Thyroid gland (tissue), 4 donors: ENCODE measurements at regions not wholly inside any gene's neighbourhood (a gene's known extent, or its start where the extent isn't known, plus 50 kb on each side); places are given as distances from the start of the nearest gene placed in this dataset.

Experiments
- DNase-seq, 2 donors: peaks; one replicate each; pipeline ENCODE4 v3.0.0-alpha.2; 2019
- H3K27ac ChIP-seq, 3 donors: fragments of 200-600 bp; sonication (generic); 1 replicate in 2 of 3; 2 replicates in 1 of 3; pipeline ENCODE4 v1.5.1; 2016 to 2019; ENCODE audit warnings: mild to moderate bottlenecking in 1 of 3, moderate library complexity in 1 of 3
- H3K27me3 ChIP-seq: fragments of 200-600 bp; sonication (generic); one replicate; pipeline ENCODE4 v1.5.1; 2019
- H3K36me3 ChIP-seq, 2 donors: fragments of 200-600 bp; sonication (generic); one replicate each; pipeline ENCODE4 v1.5.1; 2016 to 2019
- H3K4me1 ChIP-seq, 2 donors: fragments of 200-600 bp; sonication (generic); one replicate each; pipeline ENCODE4 v1.5.1; 2017 to 2019
- H3K4me3 ChIP-seq, 3 donors: fragments of 200-600 bp; sonication (generic); replicated peaks in 1 of 3; 1 replicate in 2 of 3; 2 replicates in 1 of 3; pipeline ENCODE4 v1.5.1; 2016; ENCODE audit warnings: mild to moderate bottlenecking in 1 of 3
- H3K9me3 ChIP-seq: fragments of 200-600 bp; sonication (generic); one replicate; pipeline ENCODE4 v1.5.1; 2017
- CTCF ChIP-seq, 6 experiments: fragments of 200-600 bp in 3 of 6; fragments of 450-650 bp in 3 of 6; sonication (generic) in 3 of 6; IDR thresholded peaks; one replicate each; pipeline ENCODE4 v1.5.1; 2016 to 2019; ENCODE audit warnings: antibody characterized with exemption in 6 of 6, mild to moderate bottlenecking in 2 of 6, inconsistent platforms in 1 of 6, moderate library complexity in 1 of 6
- POLR2A ChIP-seq, 2 donors: fragments of 450-650 bp; IDR thresholded peaks; one replicate each; pipeline ENCODE4 v1.6.1; 2017; ENCODE audit warnings: antibody characterized with exemption in 2 of 2, mild to moderate bottlenecking in 2 of 2, moderate library complexity in 1 of 2
- WGBS, 2 donors: methylation state at CpG; one replicate each; pipeline ENCODE4 v1.1.5; 2017; 5-methylcytosine and 5-hydroxymethylcytosine counted together
- intact Hi-C: fragments of 100-400 bp; cut with DNase I; formaldehyde crosslinking; loops from one replicate; pipeline ENCODE4 v1.15.1; 2023

GRCh38 chr21:27070861-27071670 is 104.2 kb upstream of the ADAMTS5 start:
- no peak overlapping the region for H3K4me3 ChIP-seq
- no peaks in the 10 kb centered on the region for H3K27me3 ChIP-seq
- H3K4me1 ChIP-seq, result no peaks in the 10 kb centered on the region
- 69 to 71% methylated on average over 4 of the region's 4 CpGs for WGBS, 2 donors
- no peak overlapping the region for H3K27ac ChIP-seq
- no peaks in the 10 kb centered on the region for H3K9me3 ChIP-seq
- no peak for DNase-seq
- TF ChIP-seq CTCF (IDR thresholded peaks at IDR 0.05) (no peak), POLR2A (IDR thresholded peaks at IDR 0.05) (no peak)
- intact Hi-C loops, result no loop called here
- no peaks in the 10 kb centered on the region for H3K36me3 ChIP-seq

- intact Hi-C loops, result no loop called here
- TF ChIP-seq POLR2A (IDR thresholded peaks at IDR 0.05) (no peak), CTCF (IDR thresholded peaks at IDR 0.05) (no peak)
- H3K27ac ChIP-seq, result no peak overlapping the region
These were observed 101.9 kb upstream of the ADAMTS5 start for GRCh38 chr21:27068811-27069210.

GRCh38 chr21:27067226-27067625 is 100.3 kb upstream of the ADAMTS5 start:
- Histone ChIP-seq H3K4me3 (no peak overlapping the region), H3K9me3 (no peaks in the 10 kb centered on the region), H3K36me3 (no peaks in the 10 kb centered on the region), H3K27ac (no peak overlapping the region), H3K4me1 (no peaks in the 10 kb centered on the region), H3K27me3 (no peaks in the 10 kb centered on the region)
- no peak for DNase-seq
- intact Hi-C loops, result no loop called here
- WGBS, 2 donors, result 83 to 94% methylated on average over 1 of the region's 1 CpG
- TF ChIP-seq CTCF (IDR thresholded peaks at IDR 0.05), result no peak
- TF ChIP-seq POLR2A (IDR thresholded peaks at IDR 0.05), result no peak

More at GRCh38 chr21:27068811-27069210, 101.9 kb upstream of the ADAMTS5 start:
- no peak for DNase-seq
- H3K4me1 ChIP-seq, result no peaks in the 10 kb centered on the region
- H3K36me3 ChIP-seq, result no peaks in the 10 kb centered on the region
- no peak overlapping the region for H3K4me3 ChIP-seq
- H3K27me3 ChIP-seq, result no peaks in the 10 kb centered on the region
- H3K9me3 ChIP-seq, result no peaks in the 10 kb centered on the region

GRCh38 chr21:27062443-27062842 is 95.6 kb upstream of the ADAMTS5 start:
- TF ChIP-seq POLR2A (IDR thresholded peaks at IDR 0.05), result no peak
- TF ChIP-seq CTCF (IDR thresholded peaks at IDR 0.05), result no peak
- Histone ChIP-seq H3K27ac (no peak overlapping the region), H3K27me3 (no peaks in the 10 kb centered on the region), H3K4me3 (no peak overlapping the region), H3K4me1 (no peaks in the 10 kb centered on the region), H3K9me3 (no peaks in the 10 kb centered on the region), H3K36me3 (no peaks in the 10 kb centered on the region)
- WGBS, 2 donors, result 82 to 100% methylated on average over 1 of the region's 1 CpG
- intact Hi-C loops, result no loop called here
- no peak for DNase-seq

GRCh38 chr21:27061770-27062169 is 94.9 kb upstream of the ADAMTS5 start:
- Histone ChIP-seq H3K9me3 (no peaks in the 10 kb centered on the region), H3K36me3 (no peaks in the 10 kb centered on the region), H3K27me3 (no peaks in the 10 kb centered on the region), H3K4me3 (no peak overlapping the region), H3K27ac (no peak overlapping the region), H3K4me1 (no peaks in the 10 kb centered on the region)
- intact Hi-C loops, result no loop called here
- TF ChIP-seq CTCF (IDR thresholded peaks at IDR 0.05), result no peak
- no peak for TF ChIP-seq POLR2A (IDR thresholded peaks at IDR 0.05)
- no peak for DNase-seq
